ENCODE measurements at regions not wholly inside any gene's neighbourhood (a gene's known extent, or its start where the extent isn't known, plus 50 kb on each side); places are given as distances from the start of the nearest gene placed in this dataset.

GRCh38 chr21:38988509-38989378 is 183.0 kb downstream of the ETS2 start:
- DNase-seq (ENCODE audit: low read depth in 4 of 4, low spot score in 2 of 4) = no peak

- DNase-seq (ENCODE audit: low read depth in 4 of 4, low spot score in 2 of 4) = no peak
Measured at GRCh38 chr21:38987633-38988508, 182.1 kb downstream of the ETS2 start.

- no peak for DNase-seq (ENCODE audit: low read depth in 4 of 4, low spot score in 2 of 4)
Measured at GRCh38 chr21:38986806-38987632, 181.3 kb downstream of the ETS2 start.

GRCh38 chr21:38986406-38986805 is 180.7 kb downstream of the ETS2 start:
- DNase-seq (ENCODE audit: low read depth in 4 of 4, low spot score in 2 of 4) = no peak

GRCh38 chr21:38985568-38986378 is 180.0 kb downstream of the ETS2 start:
- DNase-seq (ENCODE audit: low read depth in 4 of 4, low spot score in 2 of 4) = no peak

- no peak for DNase-seq (ENCODE audit: low read depth in 4 of 4, low spot score in 2 of 4)
Measured at GRCh38 chr21:38984982-38985567, 179.3 kb downstream of the ETS2 start.

GRCh38 chr21:38984568-38984967 is 178.8 kb downstream of the ETS2 start:
- no peak for DNase-seq (ENCODE audit: low read depth in 4 of 4, low spot score in 2 of 4)

- DNase-seq (ENCODE audit: low read depth in 4 of 4, low spot score in 2 of 4) = no peak
Measured at GRCh38 chr21:38983560-38983959, 177.8 kb downstream of the ETS2 start.

- DNase-seq (ENCODE audit: low read depth in 4 of 4, low spot score in 2 of 4) = no peak
Measured at GRCh38 chr21:38982804-38983203, 177.1 kb downstream of the ETS2 start.

- no peak for DNase-seq (ENCODE audit: low read depth in 4 of 4, low spot score in 2 of 4)
Measured at GRCh38 chr21:38982096-38982495, 176.4 kb downstream of the ETS2 start.

GRCh38 chr21:38980416-38981313 is 174.9 kb downstream of the ETS2 start:
- no peak for DNase-seq (ENCODE audit: low read depth in 4 of 4, low spot score in 2 of 4)

GRCh38 chr21:38979271-38980121 is 173.8 kb downstream of the ETS2 start:
- no peak for DNase-seq (ENCODE audit: low read depth in 4 of 4, low spot score in 2 of 4)

- no peak for DNase-seq (ENCODE audit: low read depth in 4 of 4, low spot score in 2 of 4)
Measured at GRCh38 chr21:38976900-38977299, 171.2 kb downstream of the ETS2 start.

- no peak for DNase-seq (ENCODE audit: low read depth in 4 of 4, low spot score in 2 of 4)
Measured at GRCh38 chr21:38973552-38973951, 167.8 kb downstream of the ETS2 start.

GRCh38 chr21:38972078-38972477 is 166.3 kb downstream of the ETS2 start:
- no peak for DNase-seq (ENCODE audit: low read depth in 4 of 4, low spot score in 2 of 4)

- no peak for DNase-seq (ENCODE audit: low read depth in 4 of 4, low spot score in 2 of 4)
Measured at GRCh38 chr21:38970765-38971164, 165.0 kb downstream of the ETS2 start.

- DNase-seq (ENCODE audit: low read depth in 4 of 4, low spot score in 2 of 4) = no peak
Measured at GRCh38 chr21:38968887-38969543, 163.3 kb downstream of the ETS2 start.

All from left renal cortex interstitium (tissue), 4 donors.